ENCODE measurements at regions not wholly inside any gene's neighbourhood (a gene's known extent, or its start where the extent isn't known, plus 50 kb on each side); places are given as distances from the start of the nearest gene placed in this dataset.
A peak's percentile ranks its signal among the peaks of the same experiment; 100 is the strongest.

GRCh38 chr1:214939180-214939579, 143.4 kb upstream of the KCNK2 start:
- H3K4me1 ChIP-seq (ENCODE audit: control insufficient read depth, insufficient read depth, low read length): no peaks in the 10 kb centered on the region
- no peak overlapping the region for H3K27ac ChIP-seq (ENCODE audit: low read depth, low read length)
- no peaks in the 10 kb centered on the region for H3K9me3 ChIP-seq (ENCODE audit: control insufficient read depth, insufficient read depth, low read length)
- H3K27me3 ChIP-seq (ENCODE audit: control insufficient read depth, insufficient read depth, low read length): no peaks in the 10 kb centered on the region
- DNase-seq (ENCODE audit: low read depth in 4 of 6, low spot score in 6 of 6): no peak
- no peak overlapping the region for H3K4me3 ChIP-seq (ENCODE audit: low read depth, low read length)
- no peaks in the 10 kb centered on the region for H3K36me3 ChIP-seq (ENCODE audit: control insufficient read depth, insufficient read depth, low read length)

DNA sequence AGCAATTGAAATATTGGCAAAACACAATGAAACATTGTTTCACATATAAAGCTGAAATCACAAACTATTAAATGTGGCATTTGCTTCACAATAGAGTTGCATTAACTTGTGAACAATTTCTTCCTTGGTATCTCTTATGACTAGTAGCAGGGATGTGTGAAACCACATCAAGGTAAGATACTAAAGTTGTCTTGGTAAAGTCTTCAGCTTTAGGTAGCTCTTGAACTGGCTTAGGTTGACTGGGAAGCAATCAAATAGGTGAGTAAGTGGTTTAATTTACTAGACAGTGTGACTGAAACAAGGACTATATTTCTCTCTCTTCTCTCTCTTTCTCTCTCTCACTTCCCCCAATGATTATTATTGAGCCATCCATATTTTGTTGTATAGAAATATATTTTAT, 141.5 kb upstream of the KCNK2 start:
- no peaks in the 10 kb centered on the region for H3K27me3 ChIP-seq (ENCODE audit: control insufficient read depth, insufficient read depth, low read length)
- H3K27ac ChIP-seq (ENCODE audit: low read depth, low read length): no peak overlapping the region
- no peak overlapping the region for H3K4me3 ChIP-seq (ENCODE audit: low read depth, low read length)
- no peaks in the 10 kb centered on the region for H3K9me3 ChIP-seq (ENCODE audit: control insufficient read depth, insufficient read depth, low read length)
- no peaks in the 10 kb centered on the region for H3K36me3 ChIP-seq (ENCODE audit: control insufficient read depth, insufficient read depth, low read length)
- H3K4me1 ChIP-seq (ENCODE audit: control insufficient read depth, insufficient read depth, low read length): no peaks in the 10 kb centered on the region
- DNase-seq (ENCODE audit: low read depth in 4 of 6, low spot score in 6 of 6): no peak

GRCh38 chr1:214943054-214943453, 139.5 kb upstream of the KCNK2 start:
- Histone ChIP-seq H3K4me1 (ENCODE audit: control insufficient read depth, insufficient read depth, low read length) (no peaks in the 10 kb centered on the region), H3K27me3 (ENCODE audit: control insufficient read depth, insufficient read depth, low read length) (no peaks in the 10 kb centered on the region), H3K27ac (ENCODE audit: low read depth, low read length) (no peak overlapping the region), H3K4me3 (ENCODE audit: low read depth, low read length) (no peak overlapping the region), H3K9me3 (ENCODE audit: control insufficient read depth, insufficient read depth, low read length) (no peaks in the 10 kb centered on the region), H3K36me3 (ENCODE audit: control insufficient read depth, insufficient read depth, low read length) (no peaks in the 10 kb centered on the region)
- WGBS (ENCODE audit: insufficient coverage): 83% methylated on average over 3 of the region's 3 CpGs
- DNase-seq (ENCODE audit: low read depth in 4 of 6, low spot score in 6 of 6): no peak

DNA sequence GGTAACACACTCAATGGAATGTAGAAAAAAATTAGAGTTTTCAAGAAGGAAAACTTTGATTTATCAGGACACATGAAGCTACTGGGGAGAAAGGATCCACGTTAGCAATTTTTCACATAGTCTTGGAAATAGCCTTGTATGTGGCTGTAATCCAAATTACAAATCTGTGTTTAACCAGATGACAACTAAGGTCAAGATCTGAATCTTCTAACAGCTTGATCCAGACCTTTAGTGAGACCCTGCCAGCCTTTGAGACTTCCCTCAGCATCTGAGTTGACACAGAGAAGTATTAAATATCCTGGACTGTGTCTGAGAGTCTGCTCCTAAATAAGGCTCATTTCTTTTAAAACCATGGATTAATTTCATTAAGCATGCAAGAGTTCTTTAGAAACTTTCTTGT, 135.9 kb upstream of the KCNK2 start:
- no peaks in the 10 kb centered on the region for H3K27me3 ChIP-seq (ENCODE audit: control insufficient read depth, insufficient read depth, low read length)
- DNase-seq (ENCODE audit: low read depth in 4 of 6, low spot score in 6 of 6): peak in 1 of 6 donors; percentile 60
- H3K36me3 ChIP-seq (ENCODE audit: control insufficient read depth, insufficient read depth, low read length): no peaks in the 10 kb centered on the region
- no peaks in the 10 kb centered on the region for H3K4me1 ChIP-seq (ENCODE audit: control insufficient read depth, insufficient read depth, low read length)
- H3K4me3 ChIP-seq (ENCODE audit: low read depth, low read length): no peak overlapping the region
- no peak overlapping the region for H3K27ac ChIP-seq (ENCODE audit: low read depth, low read length)
- no CpG with 5 or more reads among the region's 1 CpG for WGBS (ENCODE audit: insufficient coverage)
- H3K9me3 ChIP-seq (ENCODE audit: control insufficient read depth, insufficient read depth, low read length): no peaks in the 10 kb centered on the region

DNA sequence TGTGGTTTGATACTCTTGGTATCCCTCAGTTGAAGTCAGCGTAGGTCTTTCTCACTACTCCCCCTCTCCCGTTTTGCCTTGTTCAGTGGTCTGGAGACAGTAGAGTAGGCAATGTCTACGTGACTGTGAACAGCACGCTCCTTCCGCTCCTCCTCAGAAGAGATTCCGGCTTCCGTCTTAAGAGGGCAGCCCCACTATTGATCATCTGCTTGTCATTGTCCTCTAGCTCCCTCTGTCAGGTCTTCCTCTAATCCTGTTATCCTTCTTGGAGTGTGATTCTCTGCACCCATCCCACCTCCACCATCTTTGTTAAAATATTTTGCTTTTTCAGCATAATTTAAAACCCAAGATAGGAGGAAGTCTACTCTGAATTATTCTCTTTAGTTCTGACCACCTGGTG, 129.9 kb upstream of the KCNK2 start:
- no peak overlapping the region for H3K4me3 ChIP-seq (ENCODE audit: low read depth, low read length)
- H3K9me3 ChIP-seq (ENCODE audit: control insufficient read depth, insufficient read depth, low read length): no peaks in the 10 kb centered on the region
- no peak for DNase-seq (ENCODE audit: low read depth in 4 of 6, low spot score in 6 of 6)
- H3K4me1 ChIP-seq (ENCODE audit: control insufficient read depth, insufficient read depth, low read length): no peaks in the 10 kb centered on the region
- no peak overlapping the region for H3K27ac ChIP-seq (ENCODE audit: low read depth, low read length)
- WGBS (ENCODE audit: insufficient coverage): 76% methylated on average over 7 of the region's 7 CpGs
- H3K36me3 ChIP-seq (ENCODE audit: control insufficient read depth, insufficient read depth, low read length): no peaks in the 10 kb centered on the region
- no peaks in the 10 kb centered on the region for H3K27me3 ChIP-seq (ENCODE audit: control insufficient read depth, insufficient read depth, low read length)

DNA sequence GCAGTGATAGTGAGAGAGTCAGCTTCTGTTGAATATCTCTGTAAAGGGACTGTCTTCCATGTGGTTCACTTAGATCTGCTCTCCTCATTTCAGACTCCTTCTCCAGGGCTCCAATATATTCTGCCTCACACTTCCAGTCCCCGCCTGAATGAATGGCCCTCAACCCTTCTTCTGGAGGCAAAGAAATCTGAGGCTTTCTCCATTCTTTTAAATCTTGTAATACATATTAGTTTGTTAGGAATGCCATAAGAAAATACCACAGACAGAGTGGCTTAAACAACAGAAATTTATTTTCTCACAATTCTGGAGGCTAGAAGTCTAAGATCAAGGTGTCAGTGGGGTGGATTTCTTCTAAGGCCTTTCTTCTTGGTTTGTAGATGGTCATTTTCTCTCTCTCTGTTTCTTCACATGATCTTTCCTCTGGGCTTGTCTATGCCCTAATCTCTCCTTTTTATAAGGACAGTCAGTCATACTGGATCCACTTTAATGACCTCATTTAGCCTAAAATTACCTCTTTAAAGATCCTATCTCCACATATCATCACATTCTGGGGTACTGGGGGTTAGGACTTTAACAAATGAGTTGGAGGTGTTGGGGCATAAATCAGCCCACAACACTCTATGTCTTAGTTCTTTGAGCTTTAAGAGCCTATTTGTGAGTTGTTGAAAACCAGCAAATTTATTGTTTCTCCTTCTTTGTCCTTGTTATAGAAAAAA, 128.5 kb upstream of the KCNK2 start:
- Histone ChIP-seq H3K27me3 (ENCODE audit: control insufficient read depth, insufficient read depth, low read length) (no peaks in the 10 kb centered on the region), H3K36me3 (ENCODE audit: control insufficient read depth, insufficient read depth, low read length) (no peaks in the 10 kb centered on the region), H3K4me1 (ENCODE audit: control insufficient read depth, insufficient read depth, low read length) (no peaks in the 10 kb centered on the region), H3K4me3 (ENCODE audit: low read depth, low read length) (no peak overlapping the region), H3K9me3 (ENCODE audit: control insufficient read depth, insufficient read depth, low read length) (no peaks in the 10 kb centered on the region), H3K27ac (ENCODE audit: low read depth, low read length) (no peak overlapping the region)
- WGBS (ENCODE audit: insufficient coverage): no CpG with 5 or more reads among the region's 1 CpG
- DNase-seq (ENCODE audit: low read depth in 4 of 6, low spot score in 6 of 6): no peak

GRCh38 chr1:214954617-214954949, 128.0 kb upstream of the KCNK2 start:
- DNase-seq (ENCODE audit: low read depth in 4 of 6, low spot score in 6 of 6): no peak
- Histone ChIP-seq H3K27ac (ENCODE audit: low read depth, low read length) (no peak overlapping the region), H3K27me3 (ENCODE audit: control insufficient read depth, insufficient read depth, low read length) (no peaks in the 10 kb centered on the region), H3K36me3 (ENCODE audit: control insufficient read depth, insufficient read depth, low read length) (no peaks in the 10 kb centered on the region), H3K4me1 (ENCODE audit: control insufficient read depth, insufficient read depth, low read length) (no peaks in the 10 kb centered on the region), H3K9me3 (ENCODE audit: control insufficient read depth, insufficient read depth, low read length) (no peaks in the 10 kb centered on the region), H3K4me3 (ENCODE audit: low read depth, low read length) (no peak overlapping the region)

GRCh38 chr1:214957330-214958137, 125.0 kb upstream of the KCNK2 start:
- WGBS (ENCODE audit: insufficient coverage): 98% methylated on average over 4 of the region's 8 CpGs
- Histone ChIP-seq H3K4me1 (ENCODE audit: control insufficient read depth, insufficient read depth, low read length) (no peaks in the 10 kb centered on the region), H3K4me3 (ENCODE audit: low read depth, low read length) (no peak overlapping the region), H3K9me3 (ENCODE audit: control insufficient read depth, insufficient read depth, low read length) (no peaks in the 10 kb centered on the region), H3K36me3 (ENCODE audit: control insufficient read depth, insufficient read depth, low read length) (no peaks in the 10 kb centered on the region), H3K27ac (ENCODE audit: low read depth, low read length) (no peak overlapping the region), H3K27me3 (ENCODE audit: control insufficient read depth, insufficient read depth, low read length) (no peaks in the 10 kb centered on the region)
- DNase-seq (ENCODE audit: low read depth in 4 of 6, low spot score in 6 of 6): no peak

DNA sequence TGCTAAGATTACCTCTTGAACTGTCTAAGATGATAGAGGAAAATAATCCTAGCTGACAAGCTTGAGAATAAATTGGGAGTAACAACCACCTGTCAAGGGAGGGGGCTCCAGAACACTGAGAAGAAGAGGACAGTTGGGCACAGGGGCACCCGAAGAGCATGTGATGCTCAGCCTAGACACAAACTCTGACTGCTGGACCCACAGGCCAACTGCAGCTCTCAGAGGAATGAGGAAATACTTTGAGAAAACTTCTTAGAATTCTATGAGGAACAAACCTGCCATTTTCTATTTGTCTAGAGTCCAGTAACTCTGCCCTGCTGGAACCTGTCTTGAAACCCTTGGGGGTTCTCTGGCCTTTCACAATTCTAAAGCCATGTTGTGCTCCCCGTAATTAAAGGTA, 124.1 kb upstream of the KCNK2 start:
- no peaks in the 10 kb centered on the region for H3K9me3 ChIP-seq (ENCODE audit: control insufficient read depth, insufficient read depth, low read length)
- no peaks in the 10 kb centered on the region for H3K27me3 ChIP-seq (ENCODE audit: control insufficient read depth, insufficient read depth, low read length)
- H3K27ac ChIP-seq (ENCODE audit: low read depth, low read length): no peak overlapping the region
- no peaks in the 10 kb centered on the region for H3K4me1 ChIP-seq (ENCODE audit: control insufficient read depth, insufficient read depth, low read length)
- 100% methylated on average over 1 of the region's 2 CpGs for WGBS (ENCODE audit: insufficient coverage)
- DNase-seq (ENCODE audit: low read depth in 4 of 6, low spot score in 6 of 6): no peak
- H3K4me3 ChIP-seq (ENCODE audit: low read depth, low read length): no peak overlapping the region
- no peaks in the 10 kb centered on the region for H3K36me3 ChIP-seq (ENCODE audit: control insufficient read depth, insufficient read depth, low read length)

- H3K27ac ChIP-seq (ENCODE audit: low read depth, low read length): peak overlapping the region; percentile 42
- peak in 4 of 6 donors; percentile 25 to 74 (median 40) for DNase-seq (ENCODE audit: low read depth in 4 of 6, low spot score in 6 of 6)
- no peaks in the 10 kb centered on the region for H3K4me1 ChIP-seq (ENCODE audit: control insufficient read depth, insufficient read depth, low read length)
- no peak overlapping the region for H3K4me3 ChIP-seq (ENCODE audit: low read depth, low read length)
- no peaks in the 10 kb centered on the region for H3K27me3 ChIP-seq (ENCODE audit: control insufficient read depth, insufficient read depth, low read length)
- WGBS (ENCODE audit: insufficient coverage): 41% methylated on average over 3 of the region's 3 CpGs
- no peaks in the 10 kb centered on the region for H3K9me3 ChIP-seq (ENCODE audit: control insufficient read depth, insufficient read depth, low read length)
- no peaks in the 10 kb centered on the region for H3K36me3 ChIP-seq (ENCODE audit: control insufficient read depth, insufficient read depth, low read length)
These were observed 116.2 kb upstream of the KCNK2 start for GRCh38 chr1:214966346-214966745.
